ENCODE measurements at regions not wholly inside any gene's neighbourhood (a gene's known extent, or its start where the extent isn't known, plus 50 kb on each side); places are given as distances from the start of the nearest gene placed in this dataset.

GRCh38 chr13:40061466-40062450 is 406.3 kb downstream of the COG6 start:
- TF ChIP-seq, protein P1, sequence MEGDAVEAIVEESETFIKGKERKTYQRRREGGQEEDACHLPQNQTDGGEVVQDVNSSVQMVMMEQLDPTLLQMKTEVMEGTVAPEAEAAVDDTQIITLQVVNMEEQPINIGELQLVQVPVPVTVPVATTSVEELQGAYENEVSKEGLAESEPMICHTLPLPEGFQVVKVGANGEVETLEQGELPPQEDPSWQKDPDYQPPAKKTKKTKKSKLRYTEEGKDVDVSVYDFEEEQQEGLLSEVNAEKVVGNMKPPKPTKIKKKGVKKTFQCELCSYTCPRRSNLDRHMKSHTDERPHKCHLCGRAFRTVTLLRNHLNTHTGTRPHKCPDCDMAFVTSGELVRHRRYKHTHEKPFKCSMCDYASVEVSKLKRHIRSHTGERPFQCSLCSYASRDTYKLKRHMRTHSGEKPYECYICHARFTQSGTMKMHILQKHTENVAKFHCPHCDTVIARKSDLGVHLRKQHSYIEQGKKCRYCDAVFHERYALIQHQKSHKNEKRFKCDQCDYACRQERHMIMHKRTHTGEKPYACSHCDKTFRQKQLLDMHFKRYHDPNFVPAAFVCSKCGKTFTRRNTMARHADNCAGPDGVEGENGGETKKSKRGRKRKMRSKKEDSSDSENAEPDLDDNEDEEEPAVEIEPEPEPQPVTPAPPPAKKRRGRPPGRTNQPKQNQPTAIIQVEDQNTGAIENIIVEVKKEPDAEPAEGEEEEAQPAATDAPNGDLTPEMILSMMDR (IDR thresholded peaks at IDR 0.05; ENCODE audit: low read depth, low read length, poor library complexity, severe bottlenecking) = no peak
- no peak for TF ChIP-seq EZH2phosphoT487 (IDR thresholded peaks at IDR 0.05; ENCODE audit: borderline replicate concordance, low read length)
